ACC112 (cell line): ENCODE measurements at regions not wholly inside any gene's neighbourhood (a gene's known extent, or its start where the extent isn't known, plus 50 kb on each side); places are given as distances from the start of the nearest gene placed in this dataset.

Source experiments
- H2AFZ ChIP-seq: fragments of 200-600 bp; sonication (generic); one replicate; pipeline ENCODE4 v1.6.0; 2017; ENCODE audit warnings: antibody characterized with exemption, low read length; ENCODE audit not compliant: unreplicated experiment
- H3K27ac ChIP-seq: fragments of 200-600 bp; sonication (generic); 2 replicates; pipeline ENCODE4 v1.5.1; 2014; ENCODE audit warnings: low read depth, mild to moderate bottlenecking, antibody characterized with exemption, low read length, moderate library complexity
- H3K27me3 ChIP-seq: fragments of 200-600 bp; sonication (generic); 2 replicates; pipeline ENCODE4 v1.6.1; 2014; ENCODE audit warnings: mild to moderate bottlenecking, antibody characterized with exemption, low read length, moderate library complexity, mixed read lengths; ENCODE audit not compliant: insufficient read depth
- H3K36me3 ChIP-seq: fragments of 200-600 bp; sonication (generic); 2 replicates; pipeline ENCODE4 v1.6.1; 2016; ENCODE audit warnings: mild to moderate bottlenecking, antibody characterized with exemption, low read length, moderate library complexity, mixed read lengths; ENCODE audit not compliant: insufficient read depth
- H3K4me1 ChIP-seq: fragments of 200-600 bp; sonication (generic); one replicate; pipeline ENCODE4 v1.6.1; 2016; ENCODE audit warnings: low read length, mixed read lengths; ENCODE audit not compliant: insufficient read depth, unreplicated experiment, control insufficient read depth
- H3K4me3 ChIP-seq: fragments of 200-600 bp; sonication (generic); 2 replicates; pipeline ENCODE4 v1.5.1; 2014; ENCODE audit warnings: mild to moderate bottlenecking, low read depth, low read length
- H3K79me2 ChIP-seq: fragments of 200-600 bp; sonication (generic); one replicate; pipeline ENCODE4 v1.6.0; 2016; ENCODE audit warnings: low read length; ENCODE audit not compliant: control insufficient read depth, unreplicated experiment, insufficient read depth

DNA sequence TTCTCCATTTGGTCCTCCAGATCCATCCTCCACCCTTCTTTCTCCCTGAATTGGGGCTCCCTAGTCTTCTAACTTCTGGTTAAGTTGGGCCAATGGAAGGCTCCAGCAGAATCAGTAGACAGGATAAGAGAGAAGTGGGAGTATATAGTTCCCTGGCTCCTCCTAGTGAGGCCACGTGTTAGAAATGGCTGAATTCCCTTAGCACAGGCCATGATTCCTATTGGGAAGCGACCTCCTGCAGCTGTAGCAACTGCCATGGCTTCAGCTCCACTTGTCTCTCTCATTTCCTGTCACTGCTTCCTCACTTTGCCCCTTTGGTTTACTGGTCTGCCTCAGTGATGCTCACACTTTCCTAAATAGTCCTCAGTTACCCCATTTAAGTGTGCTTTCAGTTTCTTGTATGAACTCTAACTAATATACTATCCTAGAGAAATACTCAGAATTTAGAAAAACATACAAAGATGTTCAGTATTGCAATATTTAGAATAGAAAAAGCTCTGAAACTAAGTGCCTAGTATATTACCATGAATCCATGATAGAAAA is 104.8 kb upstream of the SMARCA2 start:
- H3K36me3 ChIP-seq, result no peaks in the 10 kb centered on the region
- H2AFZ ChIP-seq, result no peak overlapping the region
- no peaks in the 10 kb centered on the region for H3K79me2 ChIP-seq
- H3K4me3 ChIP-seq, result no peak overlapping the region
- no peak overlapping the region for H3K27ac ChIP-seq
- peaks cover 3% of the 10 kb centered on the region; the same call in 1 of the 2 replicates for H3K27me3 ChIP-seq
- no peaks in the 10 kb centered on the region for H3K4me1 ChIP-seq

DNA sequence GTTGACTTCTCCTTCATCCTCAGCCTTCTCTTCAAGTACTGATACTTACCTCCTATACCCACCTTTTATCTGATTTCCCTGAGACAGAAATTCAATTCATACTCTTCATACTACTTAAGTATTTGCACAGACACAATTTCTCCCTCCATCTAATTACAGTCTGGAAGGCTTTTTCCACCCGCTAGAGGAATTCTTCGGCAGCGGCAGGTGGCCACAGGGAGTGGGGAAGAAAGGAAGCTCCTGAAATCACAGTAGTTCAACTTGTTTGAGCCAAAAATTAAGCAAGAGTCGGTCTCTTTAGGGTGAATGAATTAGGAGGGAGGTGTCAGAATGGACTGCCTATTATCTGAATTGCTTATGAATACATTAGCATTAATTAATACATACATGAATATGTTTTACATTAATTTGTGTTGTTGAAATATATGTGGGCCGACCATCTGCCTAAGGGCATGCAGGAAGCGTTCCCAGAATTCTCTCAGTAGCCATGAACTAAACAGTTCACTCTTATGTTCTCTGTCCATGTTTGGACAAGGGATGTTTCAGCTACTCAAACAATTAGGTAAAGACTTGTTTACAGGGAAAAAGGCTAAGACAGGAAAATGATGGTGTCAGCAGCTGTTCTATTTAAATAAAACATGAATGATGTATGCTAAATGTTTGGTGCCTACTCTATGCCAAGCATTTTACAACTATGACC is 101.4 kb upstream of the SMARCA2 start:
- no peaks in the 10 kb centered on the region for H3K4me1 ChIP-seq
- H3K79me2 ChIP-seq, result no peaks in the 10 kb centered on the region
- H3K36me3 ChIP-seq, result no peaks in the 10 kb centered on the region
- peaks cover 6% of the 10 kb centered on the region for H3K27me3 ChIP-seq
- no peak overlapping the region for H3K4me3 ChIP-seq
- H2AFZ ChIP-seq, result no peak overlapping the region
- no peak overlapping the region for H3K27ac ChIP-seq

DNA sequence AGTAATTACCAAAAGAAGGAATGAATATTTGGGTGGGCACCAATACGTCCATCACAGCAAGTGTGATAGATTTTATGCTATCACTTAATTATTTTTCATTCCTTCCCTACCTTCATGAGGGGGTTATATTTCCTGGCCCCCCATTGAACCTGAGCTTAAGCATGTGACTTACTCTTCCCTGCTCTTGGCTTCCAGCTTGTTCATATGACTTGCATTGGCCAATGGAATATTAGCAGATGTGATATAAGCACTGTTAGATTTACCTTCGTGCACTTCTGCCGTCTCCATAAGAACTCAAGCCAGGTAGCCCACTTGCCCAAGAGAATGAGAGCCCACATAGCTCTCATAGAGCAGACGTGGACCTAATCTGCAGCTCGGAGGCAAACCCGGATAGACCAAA is 99.1 kb upstream of the SMARCA2 start:
- Histone ChIP-seq H2AFZ (peak overlapping the region; percentile 35), H3K4me1 (no peaks in the 10 kb centered on the region), H3K4me3 (peak overlapping the region; percentile 76), H3K79me2 (no peaks in the 10 kb centered on the region), H3K27ac (no peak overlapping the region), H3K27me3 (peaks cover 7% of the 10 kb centered on the region), H3K36me3 (no peaks in the 10 kb centered on the region)

DNA sequence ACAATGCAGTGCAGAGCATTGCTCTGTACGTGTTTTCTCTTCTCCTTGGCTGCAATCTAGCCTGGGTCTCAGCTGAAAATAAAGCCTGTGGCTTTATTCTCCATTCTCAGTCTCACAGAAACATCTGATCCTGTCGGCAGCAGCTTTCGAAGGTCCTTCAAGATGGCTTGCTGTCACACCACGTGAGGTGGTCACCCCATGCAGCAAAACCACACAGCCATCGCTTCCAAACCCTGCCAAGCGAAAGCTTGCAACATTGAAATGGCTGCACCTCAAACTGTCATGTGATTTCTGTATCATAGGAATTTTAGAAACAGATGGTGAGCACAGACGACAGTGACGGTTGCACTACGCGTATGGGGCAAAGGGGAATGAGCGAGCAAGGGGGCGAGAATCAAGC is 98.5 kb upstream of the SMARCA2 start:
- H3K36me3 ChIP-seq, result no peaks in the 10 kb centered on the region
- peaks cover 7% of the 10 kb centered on the region for H3K27me3 ChIP-seq

DNA sequence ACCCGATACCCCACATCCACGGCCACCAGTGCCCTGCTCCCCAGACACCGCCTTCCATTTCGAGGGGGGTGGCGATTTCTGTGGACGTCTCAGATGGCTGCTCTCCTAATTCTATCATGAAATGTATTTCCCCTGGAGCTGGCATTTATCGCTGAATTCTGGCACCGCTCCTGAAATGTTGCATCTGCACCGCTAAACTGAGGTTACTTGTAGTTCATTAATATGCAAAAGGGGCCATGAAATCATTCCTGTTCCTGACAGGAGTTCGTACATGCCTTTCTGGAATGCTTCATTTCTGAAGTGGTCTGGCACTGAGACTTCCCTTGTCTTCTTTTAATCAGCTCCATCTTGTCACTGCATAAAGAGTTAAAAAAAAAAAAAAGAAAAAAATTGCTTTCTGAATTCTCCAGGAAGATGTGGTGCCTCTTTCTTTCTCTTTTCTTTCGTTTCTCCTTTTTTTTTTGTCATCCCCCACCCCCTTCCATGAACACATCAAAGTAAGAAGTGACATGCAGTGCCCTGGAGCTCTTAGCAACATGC is 97.7 kb upstream of the SMARCA2 start:
- H3K36me3 ChIP-seq, result no peaks in the 10 kb centered on the region
- peaks cover 7% of the 10 kb centered on the region for H3K27me3 ChIP-seq
- no peaks in the 10 kb centered on the region for H3K4me1 ChIP-seq
- H3K27ac ChIP-seq, result no peak overlapping the region
- H3K4me3 ChIP-seq, result no peak overlapping the region
- no peak overlapping the region for H2AFZ ChIP-seq
- no peaks in the 10 kb centered on the region for H3K79me2 ChIP-seq

More for the DNA sequence above, 98.5 kb upstream of the SMARCA2 start:
- H3K79me2 ChIP-seq, result no peaks in the 10 kb centered on the region
- H3K27ac ChIP-seq, result no peak overlapping the region
- H3K4me3 ChIP-seq, result peak overlapping the region; percentile 76
- H2AFZ ChIP-seq, result peak overlapping the region; percentile 54
- no peaks in the 10 kb centered on the region for H3K4me1 ChIP-seq

DNA sequence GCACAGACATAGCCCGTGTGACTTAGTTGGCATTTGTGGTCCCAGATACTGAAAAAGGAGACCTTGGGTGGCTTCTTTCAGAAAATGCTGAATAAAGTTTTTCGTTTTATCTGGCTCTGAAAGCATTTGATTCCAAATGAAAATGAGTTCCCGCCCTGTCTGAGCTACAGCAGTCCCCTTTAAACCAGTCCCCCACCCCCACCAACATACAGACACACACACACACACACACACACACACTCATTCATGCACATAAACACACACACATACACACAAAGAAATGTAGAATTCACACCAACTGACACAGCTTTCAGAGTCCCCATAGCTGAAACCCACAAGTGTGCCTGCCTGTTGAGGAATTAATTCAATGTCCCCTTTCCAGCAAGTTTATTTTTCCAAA is 97.0 kb upstream of the SMARCA2 start:
- no peaks in the 10 kb centered on the region for H3K36me3 ChIP-seq

DNA sequence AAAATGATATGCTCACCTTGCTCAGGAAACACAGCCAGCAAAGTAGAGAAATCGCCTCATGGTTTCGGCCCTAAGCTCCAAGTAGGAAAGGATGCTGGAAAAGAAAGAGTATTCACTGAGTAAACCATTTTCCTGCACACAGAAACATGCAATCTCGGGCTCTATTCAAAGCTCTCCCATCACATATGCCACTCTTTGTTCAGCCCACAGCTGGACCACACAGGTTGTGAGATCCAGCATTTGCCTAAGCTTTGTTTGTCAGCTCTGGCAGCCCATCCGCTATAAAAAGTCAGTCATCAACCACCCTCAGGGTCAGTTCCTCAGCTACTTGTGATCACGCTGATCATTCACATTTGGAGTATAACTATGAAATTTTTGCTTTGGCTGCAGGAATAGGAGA is 96.5 kb upstream of the SMARCA2 start:
- Histone ChIP-seq H3K4me1 (no peaks in the 10 kb centered on the region), H3K27ac (no peak overlapping the region), H2AFZ (no peak overlapping the region), H3K36me3 (no peaks in the 10 kb centered on the region), H3K79me2 (no peaks in the 10 kb centered on the region), H3K27me3 (peaks cover 5% of the 10 kb centered on the region), H3K4me3 (no peak overlapping the region)

More for the DNA sequence above, 97.0 kb upstream of the SMARCA2 start:
- H2AFZ ChIP-seq, result no peak overlapping the region
- H3K27ac ChIP-seq, result no peak overlapping the region
- no peak overlapping the region for H3K4me3 ChIP-seq
- peaks cover 7% of the 10 kb centered on the region for H3K27me3 ChIP-seq
- no peaks in the 10 kb centered on the region for H3K4me1 ChIP-seq
- no peaks in the 10 kb centered on the region for H3K79me2 ChIP-seq

DNA sequence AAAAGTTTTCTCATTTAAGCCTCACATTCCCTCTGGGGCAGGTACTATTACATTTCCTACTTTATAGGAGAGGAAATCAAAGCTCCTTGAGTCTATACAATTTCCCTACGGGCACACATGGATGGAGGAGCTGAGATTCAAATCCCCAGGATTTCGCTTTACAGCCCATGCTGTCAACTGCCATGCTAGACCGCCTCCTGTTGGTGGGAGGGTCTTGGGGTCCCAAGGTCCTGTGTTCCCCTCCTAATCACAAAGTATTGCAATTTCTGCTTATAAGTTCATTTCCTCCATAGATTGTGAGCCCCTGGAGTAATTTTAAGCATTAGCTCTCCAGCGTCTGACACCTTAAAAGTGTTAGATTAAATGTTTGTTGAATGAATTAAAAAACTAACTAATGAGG is 95.9 kb upstream of the SMARCA2 start:
- no peaks in the 10 kb centered on the region for H3K36me3 ChIP-seq
- no peaks in the 10 kb centered on the region for H3K4me1 ChIP-seq
- peaks cover 4% of the 10 kb centered on the region; the same call in 1 of the 2 replicates for H3K27me3 ChIP-seq
- no peak overlapping the region for H3K27ac ChIP-seq
- H3K79me2 ChIP-seq, result no peaks in the 10 kb centered on the region
- H2AFZ ChIP-seq, result no peak overlapping the region
- no peak overlapping the region for H3K4me3 ChIP-seq

DNA sequence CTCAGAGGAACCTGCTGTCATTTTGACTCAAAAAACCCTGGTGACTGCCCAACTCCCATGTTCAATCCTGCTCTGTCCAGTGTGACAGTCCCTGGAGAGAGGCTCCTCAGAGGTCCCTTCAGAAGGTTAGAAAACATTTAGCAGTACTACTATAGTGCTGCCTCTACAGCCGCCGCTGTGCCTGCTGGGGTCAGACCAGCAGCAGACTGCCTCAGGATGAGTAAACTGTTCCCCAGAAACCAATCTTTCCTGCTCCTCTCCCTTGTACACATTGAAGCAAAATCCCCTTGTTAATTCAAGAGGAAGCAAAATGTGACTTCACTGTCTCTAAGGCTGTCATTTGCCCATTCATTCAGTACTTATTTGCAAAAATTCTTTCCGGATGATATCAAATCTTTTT is 94.8 kb upstream of the SMARCA2 start:
- Histone ChIP-seq H3K4me3 (no peak overlapping the region), H3K79me2 (no peaks in the 10 kb centered on the region), H3K27ac (no peak overlapping the region), H3K4me1 (no peaks in the 10 kb centered on the region), H3K36me3 (no peaks in the 10 kb centered on the region), H2AFZ (no peak overlapping the region), H3K27me3 (peaks cover 4% of the 10 kb centered on the region; the same call in 1 of the 2 replicates)

DNA sequence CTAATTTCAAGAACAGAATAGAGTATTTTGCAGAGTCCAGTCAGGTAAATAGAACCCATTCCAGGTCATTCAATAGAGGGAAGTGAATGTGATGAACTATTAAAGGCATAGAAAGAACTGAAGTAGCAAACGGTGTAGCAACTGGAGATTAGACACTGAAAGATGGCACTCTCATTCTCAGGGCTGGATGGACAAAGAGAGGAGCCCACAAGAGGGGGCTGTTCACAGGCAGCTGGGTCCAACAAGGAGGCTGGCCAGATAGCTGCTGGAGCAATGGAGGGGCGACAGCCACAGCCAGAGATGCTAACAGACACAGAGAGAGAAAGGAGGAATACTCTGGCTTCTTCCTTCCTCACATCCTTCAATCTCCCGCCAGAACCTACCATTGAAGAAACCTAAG is 93.1 kb upstream of the SMARCA2 start:
- H2AFZ ChIP-seq, result no peak overlapping the region
- H3K27ac ChIP-seq, result no peak overlapping the region
- no peaks in the 10 kb centered on the region for H3K36me3 ChIP-seq
- peaks cover 4% of the 10 kb centered on the region; the same call in 1 of the 2 replicates for H3K27me3 ChIP-seq
- H3K4me1 ChIP-seq, result no peaks in the 10 kb centered on the region
- H3K4me3 ChIP-seq, result no peak overlapping the region
- no peaks in the 10 kb centered on the region for H3K79me2 ChIP-seq

DNA sequence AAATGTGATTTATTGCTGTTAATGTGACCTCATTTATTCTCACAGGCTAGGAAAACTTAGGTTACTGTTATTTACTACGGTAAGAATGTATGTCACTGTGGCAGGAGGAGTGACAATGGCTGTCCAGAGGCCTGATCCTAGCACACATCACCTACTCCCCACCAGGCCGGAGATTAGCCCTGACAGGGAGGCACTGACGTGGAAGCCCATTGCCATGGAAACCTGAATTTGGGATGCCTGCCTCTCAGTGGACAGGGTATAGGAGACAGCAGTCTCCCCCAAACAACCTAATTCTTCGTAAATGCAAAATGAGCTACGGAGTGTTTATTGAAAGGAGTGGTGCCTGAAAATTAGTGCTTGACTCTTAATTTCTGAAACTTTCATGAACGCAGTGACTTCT is 87.6 kb upstream of the SMARCA2 start:
- H2AFZ ChIP-seq, result no peak overlapping the region
- no peaks in the 10 kb centered on the region for H3K4me1 ChIP-seq
- H3K36me3 ChIP-seq, result no peaks in the 10 kb centered on the region
- no peak overlapping the region for H3K27ac ChIP-seq
- H3K4me3 ChIP-seq, result no peak overlapping the region
- no peaks in the 10 kb centered on the region for H3K79me2 ChIP-seq
- H3K27me3 ChIP-seq, result no peaks in the 10 kb centered on the region
